SK-N-SH treated with all-trans-retinoic acid at 6 μM for 48 hours (cell line): ENCODE measurements at regions not wholly inside any gene's neighbourhood (a gene's known extent, or its start where the extent isn't known, plus 50 kb on each side); places are given as distances from the start of the nearest gene placed in this dataset.

Source experiments
- ARNTL ChIP-seq: fragments of 450-650 bp; formaldehyde crosslinking; IDR thresholded peaks from 2 replicates; pipeline ENCODE4 v1.5.0; 2020; ENCODE audit warnings: low read depth, mild to moderate bottlenecking, moderate library complexity, borderline replicate concordance
- CSDC2 ChIP-seq: fragments of 250-450 bp; sonication (Bioruptor Pico); IDR thresholded peaks from 2 replicates; pipeline ENCODE4 v1.5.0; 2020; ENCODE audit warnings: mild to moderate bottlenecking, moderate library complexity
- ISL1 ChIP-seq: fragments of 250-450 bp; sonication (Bioruptor Pico); IDR thresholded peaks from 2 replicates; pipeline ENCODE4 v2.1.2; 2022; ENCODE audit warnings: mild to moderate bottlenecking, moderate library complexity
- RARB ChIP-seq: fragments of 250-450 bp; sonication (Bioruptor Pico); IDR thresholded peaks from 2 replicates; pipeline ENCODE4 v1.8.0; 2021; ENCODE audit warnings: mild to moderate bottlenecking, moderate library complexity
- SNAI2 ChIP-seq: fragments of 250-450 bp; sonication (Bioruptor Pico); IDR thresholded peaks from 2 replicates; pipeline ENCODE4 v1.5.0; 2020; ENCODE audit warnings: mild to moderate bottlenecking, moderate library complexity
- ZC3H10 ChIP-seq: fragments of 250-450 bp; sonication (Bioruptor Pico); IDR thresholded peaks from 2 replicates; pipeline ENCODE4 v1.5.1; 2021; ENCODE audit warnings: mild to moderate bottlenecking, moderate library complexity
- ZFP3 ChIP-seq: fragments of 250-450 bp; sonication (Bioruptor Pico); IDR thresholded peaks from 2 replicates; pipeline ENCODE4 v1.5.0; 2020; ENCODE audit warnings: mild to moderate bottlenecking, moderate library complexity
- ZFP30 ChIP-seq: fragments of 450-650 bp; formaldehyde crosslinking; IDR thresholded peaks from 2 replicates; pipeline ENCODE4 v1.5.0; 2022; ENCODE audit warnings: mild to moderate bottlenecking, moderate library complexity
- ZNF70 ChIP-seq: fragments of 450-650 bp; formaldehyde crosslinking; IDR thresholded peaks from 2 replicates; pipeline ENCODE4 v1.5.0; 2020; ENCODE audit warnings: mild to moderate bottlenecking, moderate library complexity
- TF ChIP-seq, protein P1 (sequence below): fragments of 250-450 bp; sonication (Bioruptor Pico); IDR thresholded peaks from 2 replicates; pipeline ENCODE4 v1.5.0; 2020; ENCODE audit warnings: mild to moderate bottlenecking, moderate library complexity
- TF ChIP-seq, protein P2 (sequence below): fragments of 250-450 bp; sonication (Bioruptor Pico); IDR thresholded peaks from 2 replicates; pipeline ENCODE4 v1.8.0; 2020; ENCODE audit warnings: mild to moderate bottlenecking, moderate library complexity, borderline replicate concordance
- TF ChIP-seq, protein P3 (sequence below): fragments of 250-450 bp; sonication (Bioruptor Pico); IDR thresholded peaks from 2 replicates; pipeline ENCODE4 v1.5.1; 2021; ENCODE audit warnings: mild to moderate bottlenecking, moderate library complexity
- TF ChIP-seq, protein P4 (sequence below): fragments of 250-450 bp; sonication (Bioruptor Pico); IDR thresholded peaks from 2 replicates; pipeline ENCODE4 v1.8.0; 2021; ENCODE audit warnings: low read depth, mild to moderate bottlenecking, moderate library complexity, borderline replicate concordance

DNA sequence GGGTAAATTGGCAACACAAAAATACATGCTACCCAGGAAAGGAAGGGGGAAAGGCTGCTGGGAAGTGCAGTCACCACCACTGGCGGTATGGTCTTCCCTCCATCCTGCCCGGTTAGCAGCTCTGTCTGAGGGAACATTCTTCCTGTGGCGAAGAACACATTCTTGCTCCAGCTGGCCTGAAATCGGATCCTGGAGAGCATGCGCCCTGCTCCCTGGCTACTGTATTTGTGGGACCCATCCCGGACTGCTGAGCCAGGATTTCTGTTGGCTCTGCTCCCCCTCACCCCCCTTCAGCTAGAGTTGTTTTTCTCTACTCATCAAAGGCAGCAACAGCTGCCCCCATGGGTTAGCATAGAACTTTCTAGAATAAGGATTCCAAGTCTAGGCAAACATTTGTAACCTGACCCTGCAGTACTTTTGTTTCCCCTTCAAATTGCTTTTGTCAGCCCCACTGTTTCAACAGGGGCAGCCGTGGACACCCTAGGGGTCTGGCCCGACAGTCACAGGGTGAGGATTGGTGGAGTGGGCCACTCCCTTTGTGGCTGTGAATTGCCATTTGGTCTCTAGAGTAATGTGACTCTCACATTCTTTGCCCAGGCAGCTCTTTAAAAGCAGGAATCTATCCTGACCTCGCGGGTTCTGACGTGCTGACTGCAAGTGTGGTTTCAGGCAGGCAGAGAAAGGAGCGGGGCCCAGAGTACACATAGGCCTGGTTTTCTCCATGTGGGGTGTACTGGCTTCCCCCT lies 157.7 kb downstream of the TOMM20 start:
- TF ChIP-seq, protein P1, sequence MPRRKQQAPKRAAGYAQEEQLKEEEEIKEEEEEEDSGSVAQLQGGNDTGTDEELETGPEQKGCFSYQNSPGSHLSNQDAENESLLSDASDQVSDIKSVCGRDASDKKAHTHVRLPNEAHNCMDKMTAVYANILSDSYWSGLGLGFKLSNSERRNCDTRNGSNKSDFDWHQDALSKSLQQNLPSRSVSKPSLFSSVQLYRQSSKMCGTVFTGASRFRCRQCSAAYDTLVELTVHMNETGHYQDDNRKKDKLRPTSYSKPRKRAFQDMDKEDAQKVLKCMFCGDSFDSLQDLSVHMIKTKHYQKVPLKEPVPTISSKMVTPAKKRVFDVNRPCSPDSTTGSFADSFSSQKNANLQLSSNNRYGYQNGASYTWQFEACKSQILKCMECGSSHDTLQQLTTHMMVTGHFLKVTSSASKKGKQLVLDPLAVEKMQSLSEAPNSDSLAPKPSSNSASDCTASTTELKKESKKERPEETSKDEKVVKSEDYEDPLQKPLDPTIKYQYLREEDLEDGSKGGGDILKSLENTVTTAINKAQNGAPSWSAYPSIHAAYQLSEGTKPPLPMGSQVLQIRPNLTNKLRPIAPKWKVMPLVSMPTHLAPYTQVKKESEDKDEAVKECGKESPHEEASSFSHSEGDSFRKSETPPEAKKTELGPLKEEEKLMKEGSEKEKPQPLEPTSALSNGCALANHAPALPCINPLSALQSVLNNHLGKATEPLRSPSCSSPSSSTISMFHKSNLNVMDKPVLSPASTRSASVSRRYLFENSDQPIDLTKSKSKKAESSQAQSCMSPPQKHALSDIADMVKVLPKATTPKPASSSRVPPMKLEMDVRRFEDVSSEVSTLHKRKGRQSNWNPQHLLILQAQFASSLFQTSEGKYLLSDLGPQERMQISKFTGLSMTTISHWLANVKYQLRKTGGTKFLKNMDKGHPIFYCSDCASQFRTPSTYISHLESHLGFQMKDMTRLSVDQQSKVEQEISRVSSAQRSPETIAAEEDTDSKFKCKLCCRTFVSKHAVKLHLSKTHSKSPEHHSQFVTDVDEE (CRISPR knock-in tag): no peak
- TF ChIP-seq ARNTL (CRISPR knock-in tag): no peak
- TF ChIP-seq ZFP30 (CRISPR knock-in tag): no peak
- TF ChIP-seq CSDC2: no peak; the same call in 1 of the 2 replicates
- TF ChIP-seq ZNF70 (CRISPR knock-in tag): no peak
- TF ChIP-seq RARB (CRISPR knock-in tag): no peak
- TF ChIP-seq, protein P2, sequence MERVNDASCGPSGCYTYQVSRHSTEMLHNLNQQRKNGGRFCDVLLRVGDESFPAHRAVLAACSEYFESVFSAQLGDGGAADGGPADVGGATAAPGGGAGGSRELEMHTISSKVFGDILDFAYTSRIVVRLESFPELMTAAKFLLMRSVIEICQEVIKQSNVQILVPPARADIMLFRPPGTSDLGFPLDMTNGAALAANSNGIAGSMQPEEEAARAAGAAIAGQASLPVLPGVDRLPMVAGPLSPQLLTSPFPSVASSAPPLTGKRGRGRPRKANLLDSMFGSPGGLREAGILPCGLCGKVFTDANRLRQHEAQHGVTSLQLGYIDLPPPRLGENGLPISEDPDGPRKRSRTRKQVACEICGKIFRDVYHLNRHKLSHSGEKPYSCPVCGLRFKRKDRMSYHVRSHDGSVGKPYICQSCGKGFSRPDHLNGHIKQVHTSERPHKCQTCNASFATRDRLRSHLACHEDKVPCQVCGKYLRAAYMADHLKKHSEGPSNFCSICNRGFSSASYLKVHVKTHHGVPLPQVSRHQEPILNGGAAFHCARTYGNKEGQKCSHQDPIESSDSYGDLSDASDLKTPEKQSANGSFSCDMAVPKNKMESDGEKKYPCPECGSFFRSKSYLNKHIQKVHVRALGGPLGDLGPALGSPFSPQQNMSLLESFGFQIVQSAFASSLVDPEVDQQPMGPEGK (CRISPR knock-in tag): no peak
- TF ChIP-seq ISL1 (CRISPR knock-in tag): no peak
- no peak for TF ChIP-seq ZC3H10 (CRISPR knock-in tag)
- no peak for TF ChIP-seq SNAI2 (CRISPR knock-in tag)
- TF ChIP-seq, protein P3, sequence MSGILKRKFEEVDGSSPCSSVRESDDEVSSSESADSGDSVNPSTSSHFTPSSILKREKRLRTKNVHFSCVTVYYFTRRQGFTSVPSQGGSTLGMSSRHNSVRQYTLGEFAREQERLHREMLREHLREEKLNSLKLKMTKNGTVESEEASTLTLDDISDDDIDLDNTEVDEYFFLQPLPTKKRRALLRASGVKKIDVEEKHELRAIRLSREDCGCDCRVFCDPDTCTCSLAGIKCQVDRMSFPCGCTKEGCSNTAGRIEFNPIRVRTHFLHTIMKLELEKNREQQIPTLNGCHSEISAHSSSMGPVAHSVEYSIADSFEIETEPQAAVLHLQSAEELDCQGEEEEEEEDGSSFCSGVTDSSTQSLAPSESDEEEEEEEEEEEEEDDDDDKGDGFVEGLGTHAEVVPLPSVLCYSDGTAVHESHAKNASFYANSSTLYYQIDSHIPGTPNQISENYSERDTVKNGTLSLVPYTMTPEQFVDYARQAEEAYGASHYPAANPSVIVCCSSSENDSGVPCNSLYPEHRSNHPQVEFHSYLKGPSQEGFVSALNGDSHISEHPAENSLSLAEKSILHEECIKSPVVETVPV: no peak
- TF ChIP-seq ZFP3: no peak
- TF ChIP-seq, protein P4, sequence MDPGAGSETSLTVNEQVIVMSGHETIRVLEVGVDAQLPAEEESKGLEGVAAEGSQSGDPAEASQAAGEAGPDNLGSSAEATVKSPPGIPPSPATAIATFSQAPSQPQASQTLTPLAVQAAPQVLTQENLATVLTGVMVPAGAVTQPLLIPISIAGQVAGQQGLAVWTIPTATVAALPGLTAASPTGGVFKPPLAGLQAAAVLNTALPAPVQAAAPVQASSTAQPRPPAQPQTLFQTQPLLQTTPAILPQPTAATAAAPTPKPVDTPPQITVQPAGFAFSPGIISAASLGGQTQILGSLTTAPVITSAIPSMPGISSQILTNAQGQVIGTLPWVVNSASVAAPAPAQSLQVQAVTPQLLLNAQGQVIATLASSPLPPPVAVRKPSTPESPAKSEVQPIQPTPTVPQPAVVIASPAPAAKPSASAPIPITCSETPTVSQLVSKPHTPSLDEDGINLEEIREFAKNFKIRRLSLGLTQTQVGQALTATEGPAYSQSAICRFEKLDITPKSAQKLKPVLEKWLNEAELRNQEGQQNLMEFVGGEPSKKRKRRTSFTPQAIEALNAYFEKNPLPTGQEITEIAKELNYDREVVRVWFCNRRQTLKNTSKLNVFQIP: no peak
